GM23338 (cell line): ENCODE measurements at regions not wholly inside any gene's neighbourhood (a gene's known extent, or its start where the extent isn't known, plus 50 kb on each side); places are given as distances from the start of the nearest gene placed in this dataset.

Experiments
- ATAC-seq: fragments of 200-7000 bp; cut with Tn5 transposase; 3 replicates; pipeline ENCODE4 v1.9.1; 2020
- DNase-seq: peaks from one replicate; pipeline ENCODE4 v3.0.0-alpha.2; 2015; ENCODE audit warnings: low spot score
- H2AFZ ChIP-seq: fragments of 200-600 bp; sonication (generic); 2 replicates; pipeline ENCODE4 v1.8.0; 2016; ENCODE audit warnings: antibody characterized with exemption, mild to moderate bottlenecking, moderate library complexity
- H3F3A ChIP-seq: fragments of 200-600 bp; sonication (generic); replicated peaks from 2 replicates; pipeline ENCODE4 v1.8.0; 2017; ENCODE audit warnings: antibody characterized with exemption, mixed run types, low read depth
- H3K27ac ChIP-seq: fragments of 200-600 bp; sonication (generic); 2 replicates; pipeline ENCODE4 v1.6.1; 2016; ENCODE audit warnings: low read depth
- H3K27me3 ChIP-seq: fragments of 200-600 bp; sonication (generic); 2 replicates; pipeline ENCODE4 v1.8.0; 2016; ENCODE audit warnings: mild to moderate bottlenecking, mixed run types, moderate library complexity; ENCODE audit not compliant: insufficient read depth
- H3K36me3 ChIP-seq: fragments of 200-600 bp; sonication (generic); 2 replicates; pipeline ENCODE4 v1.8.0; 2016; ENCODE audit warnings: mild to moderate bottlenecking; ENCODE audit not compliant: insufficient read depth
- H3K4me1 ChIP-seq: fragments of 200-600 bp; sonication (generic); 2 replicates; pipeline ENCODE4 v1.8.0; 2016; ENCODE audit warnings: mild to moderate bottlenecking, moderate library complexity; ENCODE audit not compliant: insufficient read depth
- H3K4me2 ChIP-seq: fragments of 200-600 bp; sonication (generic); 2 replicates; pipeline ENCODE4 v1.7.1; 2017; ENCODE audit warnings: mixed run types
- H3K4me3 ChIP-seq: fragments of 200-600 bp; sonication (generic); 2 replicates; pipeline ENCODE4 v1.6.1; 2016; ENCODE audit warnings: mixed run types
- H3K79me2 ChIP-seq: fragments of 200-600 bp; sonication (generic); replicated peaks from 2 replicates; pipeline ENCODE4 v1.8.0; 2017; ENCODE audit warnings: mild to moderate bottlenecking; ENCODE audit not compliant: insufficient read depth
- H3K9me2 ChIP-seq: fragments of 200-600 bp; sonication (generic); 2 replicates; pipeline ENCODE4 v1.8.0; 2017; ENCODE audit not compliant: insufficient read depth
- H4K20me1 ChIP-seq: fragments of 200-600 bp; sonication (generic); replicated peaks from 2 replicates; pipeline ENCODE4 v1.8.0; 2017; ENCODE audit warnings: mild to moderate bottlenecking; ENCODE audit not compliant: insufficient read depth
- H3K27ac Mint-ChIP-seq: 2 replicates; pipeline ENCODE4 v1.8.0; 2020; ENCODE audit warnings: inconsistent platforms, mild to moderate bottlenecking, moderate library complexity, mixed read lengths
- H3K27me3 Mint-ChIP-seq: 3 replicates; pipeline ENCODE4 v1.8.0; 2022; ENCODE audit warnings: low read depth, mild to moderate bottlenecking, moderate library complexity, mixed read lengths, inconsistent platforms; ENCODE audit not compliant: insufficient read depth, poor library complexity
- H3K36me3 Mint-ChIP-seq: 3 replicates; pipeline ENCODE4 v1.8.0; 2021; ENCODE audit warnings: low read depth, mild to moderate bottlenecking, inconsistent platforms, moderate library complexity, mixed read lengths
- H3K4me1 Mint-ChIP-seq: 3 replicates; pipeline ENCODE4 v1.8.0; 2020; ENCODE audit warnings: mild to moderate bottlenecking, inconsistent platforms, mixed read lengths
- H3K4me3 Mint-ChIP-seq: 3 replicates; pipeline ENCODE4 v1.8.0; 2021; ENCODE audit warnings: moderate library complexity, mild to moderate bottlenecking, inconsistent platforms, mixed read lengths
- H3K9me3 Mint-ChIP-seq: 3 replicates; pipeline ENCODE4 v1.8.0; 2020; ENCODE audit warnings: moderate library complexity, mild to moderate bottlenecking, inconsistent platforms, mixed read lengths
- EZH2phosphoT487 ChIP-seq: fragments of 200-600 bp; sonication (generic); IDR thresholded peaks from one replicate; pipeline ENCODE4 v1.8.1; 2018; ENCODE audit warnings: antibody characterized with exemption; ENCODE audit not compliant: unreplicated experiment
- JUNB ChIP-seq: IDR thresholded peaks from one replicate; pipeline ENCODE4 v1.6.1; 2016; ENCODE audit warnings: antibody characterized with exemption; ENCODE audit not compliant: unreplicated experiment
- POLR2AphosphoS5 ChIP-seq: IDR thresholded peaks from 2 replicates; pipeline ENCODE4 v1.6.1; 2016; ENCODE audit warnings: antibody characterized with exemption, low read depth
- ZNF114 ChIP-seq: fragments of 250-450 bp; sonication (Bioruptor Pico); IDR thresholded peaks from 2 replicates; pipeline ENCODE4 v1.5.0; 2020; ENCODE audit warnings: mild to moderate bottlenecking, moderate library complexity
- TF ChIP-seq, protein P1 (sequence below), 2 experiments: fragments of 200-600 bp in 1 of 2; sonication (generic) in 1 of 2; conservative IDR thresholded peaks; 2 replicates each; pipeline versions ENCODE4 v1.5.1 to v1.6.1; 2016 to 2017; ENCODE audit warnings: antibody characterized with exemption in 2 of 2, low read depth in 2 of 2, mild to moderate bottlenecking in 2 of 2, moderate library complexity in 1 of 2
- TF ChIP-seq, protein P2 (sequence below): IDR thresholded peaks from 2 replicates; pipeline ENCODE4 v1.6.1; 2016; ENCODE audit warnings: antibody characterized with exemption

GRCh38 chr2:177143444-177143843, 69.2 kb upstream of the HNRNPA3 start (continued):
- TF ChIP-seq JUNB = no peak

DNA sequence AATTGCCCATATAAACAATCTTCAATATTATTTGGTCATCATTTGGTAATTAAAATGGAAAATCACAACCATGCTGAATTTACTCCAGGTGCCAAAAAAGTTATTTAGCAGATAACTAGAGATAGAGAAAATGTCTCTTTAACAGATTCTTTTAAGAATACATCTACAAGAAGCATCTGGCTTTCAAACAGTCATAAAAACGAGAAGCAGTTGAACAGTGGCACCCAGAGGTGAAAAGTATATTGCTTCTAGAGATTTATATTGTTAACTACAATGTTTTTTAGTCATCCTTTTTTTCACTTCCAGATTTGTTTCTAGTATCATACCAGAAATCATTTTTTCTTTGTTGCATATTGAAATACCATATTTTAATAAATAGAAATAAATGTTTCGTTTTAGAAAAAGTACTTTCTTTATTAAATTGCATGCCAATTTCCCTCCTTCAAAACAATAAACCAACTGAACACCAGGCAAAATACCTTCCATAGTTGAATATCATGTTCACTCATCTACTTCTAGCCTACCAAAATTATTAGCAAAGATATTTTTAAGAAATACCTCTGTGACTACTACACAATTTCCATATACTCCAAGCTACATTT, 65.4 kb upstream of the HNRNPA3 start:
- ATAC-seq (no peak; the same call in 2 of the 3 replicates), DNase-seq (peak; percentile 78)
- no peak for TF ChIP-seq ZNF114 (CRISPR knock-in tag)
- TF ChIP-seq, protein P1, sequence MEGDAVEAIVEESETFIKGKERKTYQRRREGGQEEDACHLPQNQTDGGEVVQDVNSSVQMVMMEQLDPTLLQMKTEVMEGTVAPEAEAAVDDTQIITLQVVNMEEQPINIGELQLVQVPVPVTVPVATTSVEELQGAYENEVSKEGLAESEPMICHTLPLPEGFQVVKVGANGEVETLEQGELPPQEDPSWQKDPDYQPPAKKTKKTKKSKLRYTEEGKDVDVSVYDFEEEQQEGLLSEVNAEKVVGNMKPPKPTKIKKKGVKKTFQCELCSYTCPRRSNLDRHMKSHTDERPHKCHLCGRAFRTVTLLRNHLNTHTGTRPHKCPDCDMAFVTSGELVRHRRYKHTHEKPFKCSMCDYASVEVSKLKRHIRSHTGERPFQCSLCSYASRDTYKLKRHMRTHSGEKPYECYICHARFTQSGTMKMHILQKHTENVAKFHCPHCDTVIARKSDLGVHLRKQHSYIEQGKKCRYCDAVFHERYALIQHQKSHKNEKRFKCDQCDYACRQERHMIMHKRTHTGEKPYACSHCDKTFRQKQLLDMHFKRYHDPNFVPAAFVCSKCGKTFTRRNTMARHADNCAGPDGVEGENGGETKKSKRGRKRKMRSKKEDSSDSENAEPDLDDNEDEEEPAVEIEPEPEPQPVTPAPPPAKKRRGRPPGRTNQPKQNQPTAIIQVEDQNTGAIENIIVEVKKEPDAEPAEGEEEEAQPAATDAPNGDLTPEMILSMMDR (conservative IDR thresholded peaks at IDR 0.05; ENCODE audit: low read depth in 2 of 2) = peak; percentile 70 to 87
- peaks cover 25% of the 10 kb centered on the region; the same call in 2 of the 3 replicates for H3K4me1 Mint-ChIP-seq
- H3K36me3 ChIP-seq = no peaks in the 10 kb centered on the region
- no peaks in the 10 kb centered on the region for H3K27me3 ChIP-seq
- H3K9me3 Mint-ChIP-seq = no peaks in the 10 kb centered on the region
- peaks cover 2% of the 10 kb centered on the region for H3K27me3 Mint-ChIP-seq
- no peak overlapping the region for H2AFZ ChIP-seq
- H3K4me3 Mint-ChIP-seq = peak overlapping the region; percentile 29; the same call in 1 of the 3 replicates
- peaks cover 11% of the 10 kb centered on the region; the same call in 1 of the 2 replicates for H3K4me1 ChIP-seq
- H3K27ac Mint-ChIP-seq = no peak overlapping the region
- H3K4me2 ChIP-seq = peak overlapping the region; percentile 78
- no peak overlapping the region for H3K27ac ChIP-seq
- H3K4me3 ChIP-seq = peak overlapping the region; percentile 53
- H3K36me3 Mint-ChIP-seq = no peaks in the 10 kb centered on the region
- H3K9me2 ChIP-seq = no peaks in the 10 kb centered on the region
- H3F3A ChIP-seq = no peaks in the 10 kb centered on the region
- no peaks in the 10 kb centered on the region for H4K20me1 ChIP-seq
- H3K79me2 ChIP-seq = no peaks in the 10 kb centered on the region

DNA sequence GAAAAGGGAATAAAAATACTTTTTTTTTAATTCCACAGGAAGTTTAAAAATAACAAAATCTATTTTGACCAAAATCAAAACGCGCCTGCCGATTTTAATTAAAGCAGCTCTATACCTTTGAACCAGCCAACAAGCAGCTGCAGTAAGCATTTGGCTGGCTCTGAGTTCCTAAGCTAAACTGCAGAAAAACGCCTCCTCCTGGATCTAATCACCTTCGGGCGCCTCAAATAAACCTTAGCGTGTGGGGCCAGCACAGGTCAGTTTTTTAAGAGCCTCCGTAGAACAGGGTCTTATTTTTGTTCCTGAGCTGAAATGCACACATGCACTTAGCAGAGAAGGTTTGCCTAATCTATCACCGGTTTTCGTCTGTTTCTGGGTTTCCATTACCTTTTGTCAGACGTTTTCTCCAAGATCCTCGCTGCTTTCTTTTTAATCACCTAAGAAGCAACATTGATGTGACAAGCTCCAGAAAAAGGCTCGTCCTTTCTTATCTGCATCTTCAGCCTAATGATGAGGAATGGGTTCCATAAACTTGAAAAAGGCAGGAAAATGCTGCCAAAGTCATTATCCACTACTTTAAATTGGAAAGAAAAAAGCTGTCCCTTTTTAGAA, 64.7 kb upstream of the HNRNPA3 start:
- H4K20me1 ChIP-seq = no peaks in the 10 kb centered on the region
- H3K36me3 ChIP-seq = no peaks in the 10 kb centered on the region
- no peaks in the 10 kb centered on the region for H3K9me3 Mint-ChIP-seq
- H3K27ac Mint-ChIP-seq = no peak overlapping the region
- no peaks in the 10 kb centered on the region for H3F3A ChIP-seq
- H3K4me3 Mint-ChIP-seq = peak overlapping the region; percentile 72
- H2AFZ ChIP-seq = 0 out of 2 replicates have a peak overlapping the region, but pooled peaks have one; percentile 1
- H3K79me2 ChIP-seq = no peaks in the 10 kb centered on the region
- DNase-seq (peak; percentile 58), ATAC-seq (peak; percentile 51)
- peaks cover 2% of the 10 kb centered on the region for H3K27me3 Mint-ChIP-seq
- no peaks in the 10 kb centered on the region for H3K9me2 ChIP-seq
- H3K27ac ChIP-seq = no peak overlapping the region
- peaks cover 11% of the 10 kb centered on the region; the same call in 1 of the 2 replicates for H3K4me1 ChIP-seq
- no peaks in the 10 kb centered on the region for H3K27me3 ChIP-seq
- H3K4me3 ChIP-seq = peak overlapping the region; percentile 53
- H3K4me2 ChIP-seq = peak overlapping the region; percentile 78
- peaks cover 25% of the 10 kb centered on the region; the same call in 2 of the 3 replicates for H3K4me1 Mint-ChIP-seq
- no peak for TF ChIP-seq POLR2AphosphoS5
- TF ChIP-seq JUNB = no peak
- TF ChIP-seq, protein P2, sequence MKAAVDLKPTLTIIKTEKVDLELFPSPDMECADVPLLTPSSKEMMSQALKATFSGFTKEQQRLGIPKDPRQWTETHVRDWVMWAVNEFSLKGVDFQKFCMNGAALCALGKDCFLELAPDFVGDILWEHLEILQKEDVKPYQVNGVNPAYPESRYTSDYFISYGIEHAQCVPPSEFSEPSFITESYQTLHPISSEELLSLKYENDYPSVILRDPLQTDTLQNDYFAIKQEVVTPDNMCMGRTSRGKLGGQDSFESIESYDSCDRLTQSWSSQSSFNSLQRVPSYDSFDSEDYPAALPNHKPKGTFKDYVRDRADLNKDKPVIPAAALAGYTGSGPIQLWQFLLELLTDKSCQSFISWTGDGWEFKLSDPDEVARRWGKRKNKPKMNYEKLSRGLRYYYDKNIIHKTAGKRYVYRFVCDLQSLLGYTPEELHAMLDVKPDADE = no peak
- no peak for TF ChIP-seq EZH2phosphoT487
- H3K36me3 Mint-ChIP-seq = no peaks in the 10 kb centered on the region
